GM12878 (cell line): ENCODE measurements at regions not wholly inside any gene's neighbourhood (a gene's known extent, or its start where the extent isn't known, plus 50 kb on each side); places are given as distances from the start of the nearest gene placed in this dataset.

Source experiments
- ATAC-seq: fragments of 200-7000 bp; cut with Tn5 transposase; 3 replicates; pipeline ENCODE4 v1.9.1; 2020; ENCODE audit warnings: mild to moderate bottlenecking, moderate library complexity
- BruUV-seq: library from RNA; stranded (reverse); fragments of 400-500 nt; replicated peaks from 2 replicates; lab custom pipeline; 2021; lab: Mats Ljungman, UMichigan
- CTCF ChIA-PET: fragments of 300-600 bp; sonication (Branson Sonifier 250); formaldehyde crosslinking; extraction: SDS; loops from one replicate; lab custom pipeline; 2021; ENCODE audit warnings: inconsistent platforms; lab: Yijun Ruan, JAX
- POLR2A ChIA-PET: fragments of 350-600 bp; formaldehyde crosslinking; extraction: SDS; loops from one replicate; lab custom pipeline; 2021; ENCODE audit warnings: inconsistent platforms; lab: Charles Lee
- RAD21 ChIA-PET: fragments of 300-600 bp; sonication (Branson Sonifier 250); formaldehyde crosslinking; loops from one replicate; lab custom pipeline; 2023; ENCODE audit warnings: antibody characterized with exemption; ENCODE audit not compliant: unreplicated experiment; lab: Charles Lee
- SMC1A ChIA-PET: fragments of 300-600 bp; sonication (Branson Sonifier 250); formaldehyde crosslinking; loops from one replicate; lab custom pipeline; 2023; ENCODE audit not compliant: unreplicated experiment, uncharacterized antibody; lab: Charles Lee
- DNase-seq: peaks from one replicate; pipeline ENCODE4 v3.0.0-alpha.2; 2011; ENCODE audit warnings: low read depth, low spot score
- FAIRE-seq: peaks from 3 replicates; lab custom pipeline; 2011; peaks lifted over from hg19 to GRCh38; lab: Jason Lieb, UNC
- H2AFZ ChIP-seq: 2 replicates; pipeline ENCODE4 v1.6.0; 2011; ENCODE audit warnings: low read depth, low read length, control low read depth; ENCODE audit not compliant: control insufficient read depth
- H3K27ac ChIP-seq: 2 replicates; pipeline ENCODE4 v1.5.1; 2011; ENCODE audit warnings: control low read depth; ENCODE audit not compliant: control insufficient read depth, insufficient read depth
- H3K27me3 ChIP-seq, 2 experiments: replicated peaks in 1 of 2; 2 replicates each; pipeline versions ENCODE4 v1.6.0 to v1.6.1; 2011; ENCODE audit warnings: low read length in 1 of 2; ENCODE audit not compliant: control insufficient read depth in 2 of 2, insufficient read depth in 2 of 2
- H3K36me3 ChIP-seq, 2 experiments: 2 replicates each; pipeline ENCODE4 v1.5.1; 2011; ENCODE audit warnings: low read length in 1 of 2; ENCODE audit not compliant: control insufficient read depth in 2 of 2, insufficient read depth in 2 of 2
- H3K4me1 ChIP-seq: 2 replicates; pipeline ENCODE4 v1.6.1; 2011; ENCODE audit warnings: mild to moderate bottlenecking, low read length, moderate library complexity, mixed read lengths; ENCODE audit not compliant: control insufficient read depth, insufficient read depth
- H3K4me2 ChIP-seq: 2 replicates; pipeline ENCODE4 v1.6.0; 2011; ENCODE audit warnings: control low read depth; ENCODE audit not compliant: control insufficient read depth, insufficient read depth
- H3K4me3 ChIP-seq: fragments of 200-600 bp; sonication (generic); 2 replicates; pipeline ENCODE4 v1.5.1; 2016
- H3K79me2 ChIP-seq: 2 replicates; pipeline ENCODE4 v1.6.0; 2011; ENCODE audit warnings: low read length; ENCODE audit not compliant: control insufficient read depth, insufficient read depth
- H3K9ac ChIP-seq: 2 replicates; pipeline ENCODE4 v1.8.0; 2011; ENCODE audit warnings: low read length, control low read depth, mixed read lengths; ENCODE audit not compliant: control insufficient read depth, insufficient read depth
- H3K9me3 ChIP-seq: replicated peaks from 3 replicates; pipeline ENCODE4 v1.5.1; 2011; ENCODE audit warnings: mild to moderate bottlenecking, low read length; ENCODE audit not compliant: control insufficient read depth, insufficient read depth
- H4K20me1 ChIP-seq: 2 replicates; pipeline ENCODE4 v1.6.0; 2011; ENCODE audit not compliant: control insufficient read depth, insufficient read depth
- BRCA1 ChIP-seq: IDR thresholded peaks from 2 replicates; pipeline ENCODE4 v1.6.1; 2011; ENCODE audit warnings: low read depth, low read length, improper control_type of control experiment
- ETV6 ChIP-seq, 2 experiments: fragments of 450-650 bp in 1 of 2; IDR thresholded peaks in 1 of 2; conservative IDR thresholded peaks in 1 of 2; 2 replicates each; pipeline ENCODE4 v1.6.1; 2014; ENCODE audit warnings: antibody characterized with exemption in 1 of 2, borderline replicate concordance in 1 of 2, low read depth in 1 of 2, mild to moderate bottlenecking in 1 of 2, moderate library complexity in 1 of 2
- MEF2B ChIP-seq: fragments of 450-650 bp; IDR thresholded peaks from 2 replicates; pipeline ENCODE4 v1.6.1; 2018; ENCODE audit warnings: mild to moderate bottlenecking, moderate library complexity; ENCODE audit not compliant: partially characterized antibody, poor library complexity, severe bottlenecking
- RAD21 ChIP-seq: IDR thresholded peaks from 2 replicates; pipeline ENCODE4 v1.6.1; 2011; ENCODE audit warnings: mild to moderate bottlenecking, low read depth, low read length, moderate library complexity; ENCODE audit not compliant: insufficient read depth
- SIX5 ChIP-seq: IDR thresholded peaks from 2 replicates; pipeline ENCODE4 v1.6.1; 2011; ENCODE audit warnings: mild to moderate bottlenecking, low read depth, low read length, moderate library complexity; ENCODE audit not compliant: severe bottlenecking
- TCF7 ChIP-seq: IDR thresholded peaks from 2 replicates; pipeline ENCODE4 v1.6.1; 2014; ENCODE audit warnings: antibody characterized with exemption, borderline replicate concordance
- WGBS: methylation state at CpG from one replicate; pipeline ENCODE4 v1.1.6; 2016; ENCODE audit warnings: low lambda C conversion rate; ENCODE audit not compliant: insufficient replicate concordance, insufficient coverage; ENCODE audit errors: missing lambda C conversion rate; 5-methylcytosine and 5-hydroxymethylcytosine counted together
- in situ Hi-C: fragments of 300-500 bp; cut with MboI; formaldehyde crosslinking; loops from 9 replicates; pipeline ENCODE4 v1.14.3; 2018; ENCODE audit warnings: mixed read lengths
- intact Hi-C: fragments of 100-400 bp; cut with micrococcal nuclease; formaldehyde crosslinking; loops from one replicate; pipeline ENCODE4 v1.14.2; 2022; ENCODE audit not compliant: unreplicated experiment
- TF ChIP-seq, protein P1 (sequence below): fragments of 150-350 bp; IDR thresholded peaks from 2 replicates; pipeline ENCODE4 v1.6.1; 2014; ENCODE audit warnings: mild to moderate bottlenecking, low read depth, low read length
- TF ChIP-seq, protein P2 (sequence below): IDR thresholded peaks from 2 replicates; pipeline ENCODE4 v1.6.1; 2012; ENCODE audit warnings: mild to moderate bottlenecking, low read depth, low read length
- TF ChIP-seq, protein P3 (sequence below): IDR thresholded peaks from 2 replicates; pipeline ENCODE4 v1.6.1; 2011; ENCODE audit warnings: borderline replicate concordance, low read depth, mild to moderate bottlenecking, moderate library complexity, low read length; ENCODE audit not compliant: insufficient read depth, poor library complexity, severe bottlenecking

DNA sequence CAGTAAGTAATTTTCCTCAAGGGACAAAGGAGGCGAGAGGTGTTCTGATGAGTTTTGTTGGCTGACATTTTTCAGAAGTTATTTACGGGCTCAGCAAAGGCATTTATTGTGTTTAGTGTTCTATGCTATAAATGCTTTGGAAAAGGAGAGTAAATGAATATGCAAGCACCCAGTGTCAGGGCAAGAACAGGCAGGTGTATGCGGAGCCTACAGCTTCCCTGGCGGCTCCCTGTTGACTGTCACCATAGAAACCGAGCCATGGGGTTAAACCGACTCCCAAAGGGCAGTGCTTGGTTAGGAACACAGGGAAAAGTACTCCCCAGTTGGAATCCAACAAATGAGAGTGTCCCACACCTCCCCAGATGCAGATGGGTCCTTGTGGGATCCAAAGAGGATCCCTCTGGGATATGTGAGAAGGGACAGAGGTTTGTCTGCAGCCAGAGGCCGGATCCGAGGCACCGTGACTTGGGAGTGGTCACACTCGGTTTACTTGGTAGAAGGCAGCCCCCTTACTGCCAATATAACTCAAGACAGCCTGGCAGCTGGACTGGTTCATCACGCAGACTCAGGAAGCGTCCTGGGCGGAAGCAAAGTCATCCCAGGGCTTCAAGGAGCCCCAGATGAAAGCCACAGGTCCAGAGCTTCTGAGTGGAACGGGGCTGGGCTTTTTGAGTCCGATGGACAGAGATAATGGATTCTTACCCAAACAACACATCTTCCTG, 329.7 kb downstream of the CTTN start:
- no peaks in the 10 kb centered on the region; a peak in 1 of 4 replicates for H3K27me3 ChIP-seq
- intact Hi-C loops (no loop called here), in situ Hi-C loops (no loop called here)
- H3K4me1 ChIP-seq, result no peaks in the 10 kb centered on the region
- no peak overlapping the region for H3K27ac ChIP-seq
- H2AFZ ChIP-seq, result no peak overlapping the region
- ATAC-seq (no peak), FAIRE-seq (no peak), DNase-seq (no peak)
- SMC1A ChIA-PET, result no interaction called here
- no peak overlapping the region for H3K4me3 ChIP-seq
- H3K9ac ChIP-seq, result no peak overlapping the region
- no peak for TF ChIP-seq RAD21
- no peaks in the 10 kb centered on the region for H4K20me1 ChIP-seq
- RAD21 ChIA-PET, result no interaction called here
- H3K4me2 ChIP-seq, result no peak overlapping the region
- H3K79me2 ChIP-seq, result no peaks in the 10 kb centered on the region
- no peaks in the 10 kb centered on the region; the same call in 2 of the 3 replicates for H3K9me3 ChIP-seq
- no TSS peak for BruUV-seq
- WGBS, result 11% methylated on average over 15 of the region's 15 CpGs
- CTCF ChIA-PET, result no interaction called here
- H3K36me3 ChIP-seq, result no peaks in the 10 kb centered on the region
- POLR2A ChIA-PET, result no interaction called here

DNA sequence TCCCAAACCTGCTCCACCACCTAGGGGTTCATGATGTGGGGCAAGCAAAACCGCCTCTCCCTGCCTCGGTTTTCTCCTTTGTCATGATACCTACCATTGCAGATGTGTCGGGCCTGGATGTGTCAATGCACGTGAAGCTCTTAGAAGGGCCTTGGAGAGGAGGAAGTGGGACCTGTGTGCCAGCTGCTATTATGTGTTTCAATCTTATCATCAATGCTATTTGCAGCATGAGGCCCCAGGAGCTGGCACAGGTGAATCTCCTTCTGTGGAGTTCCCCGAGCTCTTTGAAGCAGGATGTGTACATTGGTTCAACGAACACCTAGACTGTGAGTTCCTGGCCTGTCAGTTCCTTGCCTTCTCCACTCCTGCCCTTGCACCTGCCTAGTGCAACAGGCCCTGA, 331.6 kb downstream of the CTTN start:
- no peak overlapping the region for H3K27ac ChIP-seq
- H3K9me3 ChIP-seq, result no peaks in the 10 kb centered on the region; the same call in 2 of the 3 replicates
- H2AFZ ChIP-seq, result no peak overlapping the region
- ATAC-seq (no peak), DNase-seq (no peak), FAIRE-seq (no peak)
- no peak overlapping the region for H3K9ac ChIP-seq
- H3K4me1 ChIP-seq, result no peaks in the 10 kb centered on the region
- WGBS, result 4% methylated on average over 6 of the region's 6 CpGs
- H3K79me2 ChIP-seq, result no peaks in the 10 kb centered on the region
- CTCF ChIA-PET, result no interaction called here
- H4K20me1 ChIP-seq, result no peaks in the 10 kb centered on the region
- no peak overlapping the region for H3K4me3 ChIP-seq
- no TSS peak for BruUV-seq
- RAD21 ChIA-PET, result no interaction called here
- no peaks in the 10 kb centered on the region for H3K36me3 ChIP-seq
- no peaks in the 10 kb centered on the region; a peak in 1 of 4 replicates for H3K27me3 ChIP-seq
- in situ Hi-C loops (no loop called here), intact Hi-C loops (no loop called here)
- POLR2A ChIA-PET, result no interaction called here
- TF ChIP-seq TCF7 (no peak), SIX5 (no peak), MEF2B (no peak), BRCA1 (no peak), ETV6 (conservative IDR thresholded peaks at IDR 0.05 in 1 of 2, IDR thresholded peaks at IDR 0.05 in 1 of 2; ENCODE audit: borderline replicate concordance in 1 of 2, low read depth in 1 of 2) (no peak)
- TF ChIP-seq, protein P1, sequence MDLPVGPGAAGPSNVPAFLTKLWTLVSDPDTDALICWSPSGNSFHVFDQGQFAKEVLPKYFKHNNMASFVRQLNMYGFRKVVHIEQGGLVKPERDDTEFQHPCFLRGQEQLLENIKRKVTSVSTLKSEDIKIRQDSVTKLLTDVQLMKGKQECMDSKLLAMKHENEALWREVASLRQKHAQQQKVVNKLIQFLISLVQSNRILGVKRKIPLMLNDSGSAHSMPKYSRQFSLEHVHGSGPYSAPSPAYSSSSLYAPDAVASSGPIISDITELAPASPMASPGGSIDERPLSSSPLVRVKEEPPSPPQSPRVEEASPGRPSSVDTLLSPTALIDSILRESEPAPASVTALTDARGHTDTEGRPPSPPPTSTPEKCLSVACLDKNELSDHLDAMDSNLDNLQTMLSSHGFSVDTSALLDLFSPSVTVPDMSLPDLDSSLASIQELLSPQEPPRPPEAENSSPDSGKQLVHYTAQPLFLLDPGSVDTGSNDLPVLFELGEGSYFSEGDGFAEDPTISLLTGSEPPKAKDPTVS, result no peak
- TF ChIP-seq, protein P2, sequence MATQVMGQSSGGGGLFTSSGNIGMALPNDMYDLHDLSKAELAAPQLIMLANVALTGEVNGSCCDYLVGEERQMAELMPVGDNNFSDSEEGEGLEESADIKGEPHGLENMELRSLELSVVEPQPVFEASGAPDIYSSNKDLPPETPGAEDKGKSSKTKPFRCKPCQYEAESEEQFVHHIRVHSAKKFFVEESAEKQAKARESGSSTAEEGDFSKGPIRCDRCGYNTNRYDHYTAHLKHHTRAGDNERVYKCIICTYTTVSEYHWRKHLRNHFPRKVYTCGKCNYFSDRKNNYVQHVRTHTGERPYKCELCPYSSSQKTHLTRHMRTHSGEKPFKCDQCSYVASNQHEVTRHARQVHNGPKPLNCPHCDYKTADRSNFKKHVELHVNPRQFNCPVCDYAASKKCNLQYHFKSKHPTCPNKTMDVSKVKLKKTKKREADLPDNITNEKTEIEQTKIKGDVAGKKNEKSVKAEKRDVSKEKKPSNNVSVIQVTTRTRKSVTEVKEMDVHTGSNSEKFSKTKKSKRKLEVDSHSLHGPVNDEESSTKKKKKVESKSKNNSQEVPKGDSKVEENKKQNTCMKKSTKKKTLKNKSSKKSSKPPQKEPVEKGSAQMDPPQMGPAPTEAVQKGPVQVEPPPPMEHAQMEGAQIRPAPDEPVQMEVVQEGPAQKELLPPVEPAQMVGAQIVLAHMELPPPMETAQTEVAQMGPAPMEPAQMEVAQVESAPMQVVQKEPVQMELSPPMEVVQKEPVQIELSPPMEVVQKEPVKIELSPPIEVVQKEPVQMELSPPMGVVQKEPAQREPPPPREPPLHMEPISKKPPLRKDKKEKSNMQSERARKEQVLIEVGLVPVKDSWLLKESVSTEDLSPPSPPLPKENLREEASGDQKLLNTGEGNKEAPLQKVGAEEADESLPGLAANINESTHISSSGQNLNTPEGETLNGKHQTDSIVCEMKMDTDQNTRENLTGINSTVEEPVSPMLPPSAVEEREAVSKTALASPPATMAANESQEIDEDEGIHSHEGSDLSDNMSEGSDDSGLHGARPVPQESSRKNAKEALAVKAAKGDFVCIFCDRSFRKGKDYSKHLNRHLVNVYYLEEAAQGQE, result no peak
- TF ChIP-seq, protein P3, sequence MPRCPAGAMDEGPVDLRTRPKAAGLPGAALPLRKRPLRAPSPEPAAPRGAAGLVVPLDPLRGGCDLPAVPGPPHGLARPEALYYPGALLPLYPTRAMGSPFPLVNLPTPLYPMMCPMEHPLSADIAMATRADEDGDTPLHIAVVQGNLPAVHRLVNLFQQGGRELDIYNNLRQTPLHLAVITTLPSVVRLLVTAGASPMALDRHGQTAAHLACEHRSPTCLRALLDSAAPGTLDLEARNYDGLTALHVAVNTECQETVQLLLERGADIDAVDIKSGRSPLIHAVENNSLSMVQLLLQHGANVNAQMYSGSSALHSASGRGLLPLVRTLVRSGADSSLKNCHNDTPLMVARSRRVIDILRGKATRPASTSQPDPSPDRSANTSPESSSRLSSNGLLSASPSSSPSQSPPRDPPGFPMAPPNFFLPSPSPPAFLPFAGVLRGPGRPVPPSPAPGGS, result no peak
- no peak overlapping the region for H3K4me2 ChIP-seq
- SMC1A ChIA-PET, result no interaction called here
